DMS 273 (cell line): ENCODE measurements at regions not wholly inside any gene's neighbourhood (a gene's known extent, or its start where the extent isn't known, plus 50 kb on each side); places are given as distances from the start of the nearest gene placed in this dataset.

Experiments
- DNase-seq: peaks from one replicate; lab custom pipeline; 2025; ENCODE audit not compliant: unreplicated experiment; lab: John Stamatoyannopoulos, UW

DNA sequence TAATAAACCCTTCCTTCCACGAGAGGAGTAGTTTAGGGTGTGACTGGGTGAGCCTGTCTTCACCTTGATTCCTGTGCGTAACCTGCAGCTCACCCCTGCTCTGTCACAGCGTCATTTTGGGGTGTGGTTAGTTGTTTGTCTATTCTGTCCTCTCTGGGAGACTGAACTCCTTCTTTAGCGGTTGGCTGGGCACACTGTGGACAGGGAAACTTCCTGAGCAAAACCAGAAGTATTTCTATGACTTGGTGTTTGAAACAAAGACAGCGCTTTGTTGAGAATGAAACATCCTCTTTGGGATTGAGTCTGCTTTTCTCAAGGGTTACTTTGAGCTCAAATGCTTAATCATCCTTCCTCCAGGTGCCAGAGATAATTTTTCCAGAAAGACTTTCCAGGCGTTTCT, 270.7 kb downstream of the HRH4 start:
- DNase-seq: no peak

DNA sequence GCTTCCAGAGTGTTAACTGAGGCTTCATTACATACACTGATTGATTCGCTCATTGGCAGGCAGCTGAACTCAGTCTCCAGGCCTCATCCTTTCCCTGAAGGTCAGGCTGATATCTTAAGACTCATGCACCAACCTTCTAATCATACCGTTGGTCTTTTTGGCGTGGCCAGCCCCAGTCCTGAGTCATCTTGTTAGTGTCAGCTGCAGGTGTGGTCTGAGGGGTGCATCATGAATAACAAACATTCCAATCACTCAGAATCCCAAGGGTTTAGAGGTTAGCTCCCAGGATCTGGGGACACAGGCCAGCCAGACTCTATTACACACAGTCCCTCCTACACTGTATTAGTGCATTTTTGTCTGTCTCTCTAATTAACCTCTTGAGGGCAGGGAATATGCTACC, 271.5 kb downstream of the HRH4 start:
- DNase-seq: no peak

DNA sequence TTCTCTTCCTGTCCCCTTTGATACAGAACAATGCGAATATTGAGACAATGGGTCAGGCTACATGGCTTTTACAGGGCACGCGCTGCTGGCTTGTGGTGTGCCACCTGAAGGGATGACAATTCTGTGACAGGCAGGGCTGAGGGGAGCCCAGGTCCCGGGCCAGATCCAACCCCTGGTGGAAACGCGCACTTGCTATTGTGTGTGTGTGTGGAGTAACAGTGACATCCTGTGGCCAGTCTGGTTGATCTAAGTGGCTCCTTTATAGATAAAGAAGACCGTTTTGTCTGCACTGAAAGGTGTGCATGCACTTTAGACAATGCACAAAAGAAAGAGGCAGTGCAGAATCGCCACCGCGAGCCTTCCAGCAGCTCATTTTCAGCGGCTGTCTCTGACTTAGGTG, 273.6 kb downstream of the HRH4 start:
- DNase-seq: peak; percentile 45

DNA sequence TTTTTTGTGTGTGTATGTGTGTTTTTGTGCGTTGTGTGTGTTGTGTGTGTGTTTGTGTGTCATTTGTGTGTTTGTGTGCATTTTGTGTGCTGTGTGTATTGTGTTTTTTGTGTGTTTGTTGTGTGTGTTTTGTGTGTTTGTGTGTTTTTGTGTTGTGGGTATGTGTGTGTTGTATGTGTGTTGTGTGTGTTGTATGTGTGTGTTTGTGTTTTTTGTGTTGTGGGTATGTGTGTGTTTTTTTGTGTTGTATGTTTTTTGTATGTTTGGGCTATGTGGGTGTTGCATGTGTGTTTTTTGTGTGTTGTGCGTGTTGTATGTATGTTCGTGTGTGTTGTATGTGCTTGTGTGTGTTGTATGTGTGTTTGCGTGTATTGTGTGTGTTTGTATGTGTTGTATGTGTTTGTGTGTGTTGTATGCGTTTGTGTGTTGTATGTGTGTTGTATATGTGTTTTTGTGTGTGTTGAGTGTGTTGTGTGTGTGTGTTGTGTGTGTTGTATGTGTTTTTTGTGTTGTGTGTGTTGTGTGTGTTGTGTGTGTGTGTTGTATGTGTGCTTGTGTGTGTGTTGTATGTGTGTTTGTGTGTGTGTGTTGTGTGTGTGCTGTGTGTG, 275.3 kb downstream of the HRH4 start:
- no peak for DNase-seq

DNA sequence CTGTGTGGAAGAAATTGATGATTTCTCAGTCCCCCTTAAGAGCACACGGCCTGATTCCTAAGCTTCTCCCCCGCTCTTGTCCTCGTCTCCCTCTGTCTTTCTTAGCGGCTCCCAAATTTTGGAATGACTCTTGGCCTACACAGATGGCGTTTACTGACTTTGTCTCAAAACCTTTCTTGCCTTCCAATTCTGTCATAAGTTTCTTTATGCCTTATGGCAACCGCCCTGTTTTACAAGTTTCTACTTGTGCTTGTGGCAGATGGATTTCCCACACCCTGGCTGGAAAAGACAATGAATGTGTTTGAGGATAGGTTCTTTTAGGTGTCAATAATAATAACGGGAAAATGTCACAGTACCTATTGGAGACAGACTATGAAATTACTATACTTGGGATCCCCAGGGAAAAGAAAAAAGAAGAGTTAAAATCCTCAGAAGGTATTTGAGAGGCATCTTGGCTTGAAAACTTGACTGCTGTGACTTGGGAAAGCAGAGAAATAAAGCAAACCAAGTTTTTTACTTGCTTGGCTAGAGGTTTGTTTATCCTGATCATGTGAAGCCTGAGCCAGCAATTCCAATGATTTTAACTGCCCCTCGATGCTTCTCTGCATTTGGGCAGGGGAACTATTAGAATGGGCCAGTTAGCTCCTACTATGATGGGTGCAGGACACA, 276.4 kb downstream of the HRH4 start:
- DNase-seq: peak; percentile 88

DNA sequence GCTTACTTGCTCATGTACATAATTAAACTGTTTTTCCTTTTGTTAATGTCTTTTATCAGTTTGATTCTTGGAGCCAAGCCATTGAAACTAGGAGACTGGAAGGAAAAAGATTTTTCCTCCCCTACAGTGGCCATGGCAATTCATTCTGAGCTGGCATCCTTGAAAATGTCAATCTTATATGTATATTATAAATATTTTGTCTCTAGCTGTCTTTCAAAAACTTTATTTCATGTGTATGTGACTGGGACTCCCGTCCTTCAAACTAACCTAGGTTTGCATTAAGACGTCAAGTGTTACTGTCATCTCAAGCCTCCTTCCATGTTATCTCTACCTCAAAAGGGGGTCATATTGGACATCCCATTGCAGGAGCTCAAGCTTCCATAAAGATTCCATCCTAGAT, 280.4 kb downstream of the HRH4 start:
- DNase-seq: no peak

DNA sequence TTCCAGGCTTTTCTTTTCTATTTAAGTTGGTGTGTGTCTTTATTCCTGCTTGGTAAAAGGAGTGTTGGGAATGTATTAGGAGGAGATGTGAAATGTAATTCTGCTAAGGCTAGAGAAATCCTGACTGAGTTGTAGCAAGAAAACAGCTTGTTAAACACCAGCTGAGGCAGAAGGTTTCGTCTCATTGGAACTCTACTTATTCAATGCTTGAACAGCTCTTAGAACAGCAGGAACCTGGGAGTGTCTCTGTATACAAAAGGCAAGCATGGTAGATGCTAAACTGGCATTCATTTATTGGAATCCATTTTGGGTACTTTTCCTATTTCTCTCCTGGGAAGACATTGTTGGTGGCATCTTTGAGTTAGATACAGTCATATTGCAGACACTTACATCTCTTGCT, 280.9 kb downstream of the HRH4 start:
- no peak for DNase-seq

DNA sequence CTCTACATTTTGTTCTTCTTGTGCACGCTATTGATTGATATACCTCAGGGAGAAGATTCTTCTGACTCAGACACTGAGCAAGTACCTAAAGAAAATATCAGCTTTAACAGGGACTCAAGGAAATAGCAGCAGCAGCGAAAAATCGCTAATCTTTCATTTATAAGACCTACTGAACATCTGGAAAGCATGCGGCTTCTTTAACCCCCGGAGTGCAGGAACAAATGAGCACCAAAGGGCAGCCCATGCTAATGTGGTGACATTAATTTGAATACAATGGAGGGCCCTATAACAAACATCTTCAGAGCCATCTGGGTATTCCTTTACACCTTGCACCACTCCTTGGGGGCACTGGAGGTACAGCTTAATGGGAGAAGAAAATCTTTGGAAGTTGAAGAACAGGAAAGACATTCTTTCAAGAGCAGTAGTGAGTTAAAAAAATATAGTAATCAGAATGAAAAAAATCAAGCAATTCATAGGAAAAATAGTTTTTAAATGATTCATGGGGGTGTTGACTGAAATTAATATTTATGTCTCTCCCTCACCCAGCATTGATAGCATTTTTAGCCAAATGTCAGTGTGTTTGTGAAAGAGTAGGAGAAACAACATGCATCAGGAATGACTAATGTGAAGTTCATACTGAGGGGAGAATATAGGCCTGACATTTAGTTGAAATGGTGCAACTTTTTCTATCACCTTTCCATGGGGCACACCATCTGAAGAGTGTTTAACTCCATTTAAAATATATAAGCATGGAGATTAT, 281.7 kb downstream of the HRH4 start:
- no peak for DNase-seq

DNA sequence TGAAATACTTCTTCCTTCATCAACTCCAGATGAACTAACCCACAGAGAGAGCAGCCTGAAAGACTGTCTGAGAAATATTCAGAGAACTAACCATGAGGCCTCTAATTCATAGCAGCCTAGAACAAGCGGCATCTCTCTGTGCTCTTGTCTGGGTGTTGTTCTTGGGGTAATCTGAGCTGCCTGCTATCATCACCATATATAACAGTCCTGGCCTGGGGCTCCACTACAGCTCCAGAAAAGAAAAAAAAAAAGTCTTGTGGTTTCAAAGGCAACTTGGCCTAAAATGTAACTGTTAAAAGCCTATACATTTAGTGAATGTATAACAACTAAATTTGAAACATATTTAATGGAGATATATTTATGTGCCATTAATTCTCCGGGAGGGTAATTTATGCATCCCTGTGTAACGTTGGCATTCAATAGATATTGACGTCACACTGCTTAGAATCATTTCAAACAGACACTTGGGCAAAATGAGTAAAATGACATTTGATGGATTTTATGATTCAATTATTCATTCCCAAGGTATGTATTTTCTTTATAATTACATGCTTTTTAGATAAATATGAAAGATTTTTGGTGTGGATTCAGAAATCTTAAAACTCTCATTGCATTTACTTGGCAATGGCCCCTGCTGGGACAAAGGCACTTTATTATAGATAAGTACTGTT, 294.3 kb downstream of the HRH4 start:
- no peak for DNase-seq

DNA sequence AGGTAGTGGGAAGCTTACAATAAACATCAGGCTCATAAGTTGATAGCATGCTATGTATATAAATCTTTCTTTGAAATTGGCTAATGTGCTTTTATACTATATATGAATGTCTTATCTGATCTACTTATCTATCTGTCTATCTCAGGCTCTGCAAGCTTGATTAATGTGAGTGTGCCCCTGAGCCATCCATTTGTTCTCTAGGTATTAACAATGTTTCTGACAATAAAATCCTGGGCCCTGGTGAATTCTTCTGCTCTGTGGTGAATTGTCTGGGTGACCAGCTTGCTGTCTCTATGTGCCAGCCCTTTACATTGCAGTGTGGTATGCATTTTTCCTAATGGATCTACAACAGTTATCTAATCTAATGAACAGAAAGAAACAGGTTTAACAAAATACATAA, 295.9 kb downstream of the HRH4 start:
- DNase-seq: no peak

DNA sequence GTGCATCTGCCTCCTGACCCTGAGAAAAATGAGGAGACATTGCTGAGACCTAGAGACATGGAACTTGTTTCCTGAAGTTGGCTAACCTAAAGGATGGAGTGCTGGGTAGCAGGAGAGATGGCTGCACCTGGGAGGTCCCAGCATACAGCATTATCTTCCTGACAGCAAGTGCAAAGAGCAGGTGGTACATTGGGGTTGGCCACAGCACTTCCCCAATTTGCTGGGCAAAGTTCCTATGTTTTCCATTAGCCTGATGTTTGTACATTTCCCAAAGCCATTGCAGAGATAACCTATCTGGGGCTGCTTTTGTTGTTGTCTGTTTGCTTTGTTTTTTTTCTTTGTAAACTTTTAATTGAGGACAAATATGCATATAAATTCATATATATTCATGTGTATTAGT, 296.7 kb downstream of the HRH4 start:
- DNase-seq: no peak

DNA sequence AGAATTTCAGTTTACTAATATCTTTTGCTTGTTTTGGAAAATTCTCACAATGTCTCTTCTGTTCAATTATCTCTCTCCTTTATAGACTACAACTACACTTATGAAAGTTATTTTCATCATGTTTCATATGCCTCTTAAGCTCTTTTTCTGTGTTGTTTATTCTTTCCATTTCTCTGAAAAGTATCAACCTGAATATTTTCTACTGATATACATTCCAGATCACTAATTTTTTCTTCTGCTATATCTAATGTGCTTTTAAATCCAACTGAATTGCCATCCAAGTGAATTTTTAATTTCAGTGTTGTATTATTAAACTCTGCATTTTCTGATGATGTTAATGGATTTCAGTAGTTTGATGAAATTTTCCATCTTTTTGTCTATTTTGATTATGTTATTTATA, 301.3 kb downstream of the HRH4 start:
- no peak for DNase-seq

DNA sequence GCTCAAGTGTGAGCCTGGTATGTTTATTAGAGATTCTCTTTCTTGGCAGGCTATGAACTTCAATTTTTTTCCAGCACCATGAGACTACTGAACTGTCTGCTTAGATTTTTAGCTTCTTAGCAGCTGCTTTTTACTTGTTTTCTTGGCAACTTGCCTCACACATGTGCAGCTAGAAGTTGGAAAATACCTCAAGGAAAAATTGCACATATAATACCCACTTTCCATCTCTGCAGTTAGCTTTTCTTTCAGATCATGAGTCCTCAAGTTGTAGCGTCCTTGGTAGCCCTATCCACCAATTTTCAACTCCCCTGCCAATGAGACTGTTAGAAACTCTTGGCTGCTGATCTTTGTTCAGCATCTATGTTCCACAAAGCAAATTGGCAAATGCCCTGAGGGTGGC, 302.1 kb downstream of the HRH4 start:
- DNase-seq: peak; percentile 61

DNA sequence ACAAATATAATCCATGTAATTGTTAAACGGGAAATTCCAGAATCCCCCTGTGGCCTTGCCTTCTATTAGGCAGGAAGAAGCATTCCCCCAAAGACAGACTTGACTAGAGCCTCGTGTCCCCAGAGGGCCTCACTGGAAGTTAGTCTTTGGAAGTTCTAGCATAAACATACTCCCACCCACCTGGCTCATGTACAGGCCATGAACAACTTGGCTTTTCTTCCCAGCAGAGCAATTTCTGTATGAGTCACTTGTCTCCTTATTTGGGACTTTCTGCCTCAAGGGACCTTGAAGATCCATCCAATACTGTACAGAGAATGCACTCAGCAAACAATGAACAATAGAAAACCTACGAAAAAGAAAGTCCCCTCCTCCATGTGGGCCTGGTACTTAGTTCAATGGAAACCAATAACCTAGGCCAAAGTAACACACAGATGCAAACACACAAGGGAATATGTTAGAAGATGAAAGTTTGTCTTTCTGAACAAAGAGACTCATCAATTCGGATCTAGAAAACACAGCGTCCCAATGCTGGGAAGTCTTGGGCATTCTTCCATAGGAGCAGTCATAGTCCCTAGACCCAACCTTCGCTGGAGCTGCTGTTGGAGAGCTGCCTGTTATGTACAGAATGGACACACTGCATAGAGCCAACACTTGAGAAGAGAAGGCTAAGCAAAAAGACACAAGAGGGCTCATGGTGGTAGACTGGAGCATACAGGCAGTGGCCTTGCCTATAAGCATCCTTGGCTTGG, 303.5 kb downstream of the HRH4 start:
- peak; percentile 42 for DNase-seq

DNA sequence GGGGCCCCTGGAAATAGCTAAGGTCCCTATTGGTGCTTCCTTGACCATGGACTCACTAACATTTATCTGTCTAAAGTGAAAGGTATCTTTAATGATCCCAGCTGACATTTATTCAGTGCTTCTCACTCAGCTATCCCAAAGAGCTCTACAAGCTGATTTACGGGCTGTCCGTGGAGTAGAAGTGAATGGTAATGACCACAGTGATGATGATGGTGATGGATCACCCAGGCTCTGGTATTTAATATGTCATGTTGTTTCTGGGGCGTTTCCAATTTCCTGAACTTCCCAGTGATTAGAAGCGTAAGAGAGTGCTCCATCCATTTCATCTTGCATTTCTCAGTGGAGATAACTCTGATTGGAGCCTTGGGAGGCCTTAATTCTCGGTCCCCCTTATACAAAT, 304.3 kb downstream of the HRH4 start:
- no peak for DNase-seq

DNA sequence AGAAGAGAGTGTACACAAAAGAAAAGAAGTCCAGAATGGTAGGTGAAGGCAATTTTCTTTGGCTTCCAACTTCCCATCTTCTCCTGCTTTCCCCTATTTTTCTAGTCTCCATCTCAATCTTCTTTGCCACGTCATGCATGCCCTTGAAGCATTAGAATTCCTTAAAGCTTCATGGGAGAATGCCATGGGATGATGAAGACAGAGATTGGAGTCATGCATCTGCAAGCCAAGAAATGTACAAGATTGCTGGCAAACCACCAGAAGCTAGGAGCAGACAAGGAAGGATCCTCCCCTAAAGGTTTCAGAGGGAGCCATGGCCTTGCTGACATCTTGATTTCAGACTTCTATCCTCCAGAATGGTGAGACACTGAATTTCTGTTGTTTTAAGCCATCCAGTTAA, 305.9 kb downstream of the HRH4 start:
- DNase-seq: no peak

DNA sequence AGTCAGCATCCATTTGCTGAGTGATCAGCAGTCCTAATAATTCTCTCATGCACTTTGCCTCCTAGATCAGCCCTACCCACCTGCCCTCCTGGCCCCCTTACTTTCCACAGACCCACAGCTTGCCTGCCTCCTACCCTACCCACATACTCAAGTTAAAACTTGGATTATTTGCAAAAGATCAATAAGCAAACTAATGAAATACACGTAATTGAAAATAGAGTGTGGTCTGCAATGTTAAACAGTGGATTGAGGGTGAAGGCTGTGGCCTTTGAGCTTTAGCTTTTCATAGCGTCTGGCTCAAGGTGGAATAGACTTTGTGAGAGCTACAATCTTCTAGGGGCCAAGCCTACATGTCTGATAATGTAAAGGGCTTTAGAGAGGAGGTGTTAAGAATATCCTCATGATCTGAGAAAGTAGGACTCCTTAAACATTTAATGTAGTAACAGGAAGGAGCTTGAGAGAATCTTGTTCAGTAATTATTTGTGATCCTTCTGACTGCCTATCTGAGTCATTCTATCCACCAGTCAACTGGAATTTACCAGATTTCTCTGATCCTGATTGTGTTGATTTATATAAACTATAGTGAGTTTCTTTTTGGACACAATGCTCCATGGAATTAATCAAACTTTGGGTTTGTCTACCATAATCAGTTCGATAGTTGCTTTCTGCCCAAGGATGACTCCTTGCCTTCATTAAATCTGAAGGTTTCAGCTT, 310.0 kb downstream of the HRH4 start:
- no peak for DNase-seq

DNA sequence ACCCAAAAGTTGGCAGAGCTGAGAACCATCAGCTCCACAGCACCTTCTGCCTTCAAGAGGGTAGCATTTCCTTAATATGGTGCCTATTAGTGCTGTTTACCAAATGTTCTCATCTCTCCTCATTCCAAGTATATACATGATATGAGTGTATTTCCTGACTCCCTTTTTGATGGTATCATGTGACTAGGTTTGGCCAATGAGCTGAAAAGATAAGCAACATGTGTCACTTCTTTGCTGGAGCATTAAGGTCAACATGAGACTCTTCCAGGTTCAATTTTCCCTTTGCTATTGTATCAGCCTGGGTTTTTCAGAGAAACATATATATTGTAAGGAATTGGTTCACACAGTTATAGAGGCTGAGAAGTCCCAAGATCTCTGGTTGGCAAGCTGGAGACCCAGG, 310.9 kb downstream of the HRH4 start:
- no peak for DNase-seq

DNA sequence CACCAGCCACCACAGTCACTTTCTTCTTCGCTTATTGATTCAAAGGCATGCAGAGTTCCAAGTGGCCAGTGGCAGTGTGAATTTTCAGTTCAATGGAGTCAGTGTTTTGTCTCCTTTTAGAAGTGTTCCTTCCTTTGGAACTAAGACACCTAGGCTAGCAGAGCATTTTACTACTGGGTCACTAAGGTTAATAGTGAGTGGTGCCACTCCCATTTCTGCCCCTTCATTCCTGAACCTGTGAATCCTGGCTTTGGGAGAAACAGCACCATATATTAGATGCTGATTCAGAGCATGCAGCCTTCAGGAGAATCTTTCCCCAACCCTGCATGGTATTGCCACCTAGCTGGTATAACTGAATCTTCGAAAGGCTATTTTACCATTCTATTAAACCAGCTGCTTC, 312.7 kb downstream of the HRH4 start:
- no peak for DNase-seq

DNA sequence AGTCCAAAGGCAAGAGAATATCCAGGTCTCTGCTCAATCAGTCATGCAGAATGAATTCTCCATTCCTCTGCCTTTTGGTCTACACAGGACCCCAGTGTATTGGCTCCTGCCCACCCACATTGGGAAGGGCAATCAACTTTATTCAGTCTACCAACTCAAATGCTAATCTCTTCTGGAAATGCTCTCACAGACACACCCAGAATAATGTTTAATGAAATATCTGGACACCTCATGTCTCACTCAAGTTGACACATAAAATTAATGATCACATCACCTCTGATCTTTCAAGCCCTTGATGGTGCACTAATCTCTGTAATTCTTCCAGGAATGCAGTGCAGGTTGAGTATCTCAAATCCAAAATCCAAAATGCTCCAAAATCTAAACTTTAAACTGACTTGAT, 315.6 kb downstream of the HRH4 start:
- DNase-seq: no peak
